ENCODE measurements at regions not wholly inside any gene's neighbourhood (a gene's known extent, or its start where the extent isn't known, plus 50 kb on each side); places are given as distances from the start of the nearest gene placed in this dataset.

DNA sequence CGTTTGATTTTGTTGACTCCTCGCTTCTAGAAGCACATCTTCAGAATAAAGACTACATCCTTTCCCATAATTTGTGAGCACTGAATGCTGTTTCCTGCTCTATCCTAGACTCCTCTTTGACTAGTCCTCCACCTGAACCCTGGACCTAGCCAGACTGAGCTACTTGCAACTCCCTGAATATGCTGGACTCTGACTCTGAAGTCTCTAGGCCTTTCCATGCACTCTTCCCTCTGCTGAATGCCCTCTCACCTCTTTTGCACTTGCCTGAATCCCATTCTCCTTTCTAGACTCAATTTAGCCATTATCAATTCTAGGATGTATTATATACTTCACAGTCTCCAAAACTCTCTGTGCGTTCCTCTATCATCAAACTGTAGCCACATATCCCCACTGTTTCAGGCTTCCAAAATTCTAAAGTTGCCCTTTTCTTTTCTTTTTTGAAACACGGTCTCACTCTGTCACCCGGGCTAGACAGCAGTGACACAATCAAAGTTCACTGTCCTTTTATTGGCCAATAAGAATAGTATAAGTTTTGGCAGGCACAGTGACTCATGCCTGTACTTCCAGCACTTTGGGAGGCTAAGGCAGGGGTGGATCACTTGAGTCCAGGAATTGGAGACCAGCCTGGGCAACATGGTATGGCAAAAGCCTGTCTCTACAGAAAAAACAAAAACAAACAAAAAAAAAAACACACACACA lies 127.0 kb downstream of the LTN1 start:
- WGBS, 3 donors = 85 to 95% (median 95%) methylated on average over 5 of the region's 5 CpGs
- Histone ChIP-seq H3K4me3 (no peak overlapping the region), H3K9me3 (no peaks in the 10 kb centered on the region), H3K36me3 (no peaks in the 10 kb centered on the region), H3K27me3 (no peaks in the 10 kb centered on the region), H3K27ac (no peak overlapping the region), H3K4me1 (ENCODE audit: insufficient read depth) (no peaks in the 10 kb centered on the region)
- TF ChIP-seq EP300 (IDR thresholded peaks at IDR 0.05) (no peak), POLR2A (IDR thresholded peaks at IDR 0.05) (no peak)
- TF ChIP-seq, protein P1, sequence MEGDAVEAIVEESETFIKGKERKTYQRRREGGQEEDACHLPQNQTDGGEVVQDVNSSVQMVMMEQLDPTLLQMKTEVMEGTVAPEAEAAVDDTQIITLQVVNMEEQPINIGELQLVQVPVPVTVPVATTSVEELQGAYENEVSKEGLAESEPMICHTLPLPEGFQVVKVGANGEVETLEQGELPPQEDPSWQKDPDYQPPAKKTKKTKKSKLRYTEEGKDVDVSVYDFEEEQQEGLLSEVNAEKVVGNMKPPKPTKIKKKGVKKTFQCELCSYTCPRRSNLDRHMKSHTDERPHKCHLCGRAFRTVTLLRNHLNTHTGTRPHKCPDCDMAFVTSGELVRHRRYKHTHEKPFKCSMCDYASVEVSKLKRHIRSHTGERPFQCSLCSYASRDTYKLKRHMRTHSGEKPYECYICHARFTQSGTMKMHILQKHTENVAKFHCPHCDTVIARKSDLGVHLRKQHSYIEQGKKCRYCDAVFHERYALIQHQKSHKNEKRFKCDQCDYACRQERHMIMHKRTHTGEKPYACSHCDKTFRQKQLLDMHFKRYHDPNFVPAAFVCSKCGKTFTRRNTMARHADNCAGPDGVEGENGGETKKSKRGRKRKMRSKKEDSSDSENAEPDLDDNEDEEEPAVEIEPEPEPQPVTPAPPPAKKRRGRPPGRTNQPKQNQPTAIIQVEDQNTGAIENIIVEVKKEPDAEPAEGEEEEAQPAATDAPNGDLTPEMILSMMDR (IDR thresholded peaks at IDR 0.05) = no peak
- DNase-seq = no peak
- intact Hi-C loops (cut with DNase I) = no loop called here

- WGBS, 3 donors = 65 to 82% (median 66%) methylated on average over 3 of the region's 3 CpGs
- DNase-seq = no peak
- H3K4me3 ChIP-seq = no peak overlapping the region
- TF ChIP-seq EP300 (IDR thresholded peaks at IDR 0.05) (no peak), POLR2A (IDR thresholded peaks at IDR 0.05) (no peak)
- TF ChIP-seq, protein P1 (IDR thresholded peaks at IDR 0.05) = no peak
- no peaks in the 10 kb centered on the region for H3K36me3 ChIP-seq
- H3K27me3 ChIP-seq = no peaks in the 10 kb centered on the region
- H3K27ac ChIP-seq = no peak overlapping the region
- no peaks in the 10 kb centered on the region for H3K9me3 ChIP-seq
- intact Hi-C loops (cut with DNase I) = no loop called here
- H3K4me1 ChIP-seq (ENCODE audit: insufficient read depth) = peaks cover 3% of the 10 kb centered on the region
Observed at GRCh38 chr21:28858424-28858823, 134.3 kb downstream of the LTN1 start.

DNA sequence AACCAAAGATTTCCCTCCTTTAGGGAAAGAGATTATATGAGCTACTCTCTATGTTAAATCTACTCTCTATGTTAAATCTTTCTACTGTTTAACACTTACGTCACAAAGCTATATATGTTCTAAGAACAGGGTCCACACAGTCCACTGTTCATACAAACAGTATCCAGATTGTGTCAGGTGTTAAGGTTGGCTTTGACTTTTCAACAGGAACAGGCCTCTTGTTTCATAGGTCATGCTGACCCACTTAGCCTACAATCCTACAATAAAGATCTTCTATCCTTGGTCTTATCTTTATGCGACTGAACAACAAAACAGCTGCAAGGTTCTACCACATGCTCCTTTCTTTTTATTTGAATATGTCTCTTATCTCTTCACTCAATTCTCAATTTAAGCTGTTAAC lies 134.9 kb downstream of the LTN1 start:
- H3K36me3 ChIP-seq = no peaks in the 10 kb centered on the region
- intact Hi-C loops (cut with DNase I) = no loop called here
- no peaks in the 10 kb centered on the region for H3K27me3 ChIP-seq
- no peak for DNase-seq
- H3K27ac ChIP-seq = no peak overlapping the region
- H3K4me1 ChIP-seq (ENCODE audit: insufficient read depth) = peaks cover 3% of the 10 kb centered on the region
- no peak overlapping the region for H3K4me3 ChIP-seq
- TF ChIP-seq POLR2A (IDR thresholded peaks at IDR 0.05) (no peak), EP300 (IDR thresholded peaks at IDR 0.05) (no peak)
- TF ChIP-seq, protein P1 (IDR thresholded peaks at IDR 0.05) = no peak
- WGBS, 3 donors = 44 to 58% (median 48%) methylated on average over 2 of the region's 2 CpGs
- no peaks in the 10 kb centered on the region for H3K9me3 ChIP-seq

DNA sequence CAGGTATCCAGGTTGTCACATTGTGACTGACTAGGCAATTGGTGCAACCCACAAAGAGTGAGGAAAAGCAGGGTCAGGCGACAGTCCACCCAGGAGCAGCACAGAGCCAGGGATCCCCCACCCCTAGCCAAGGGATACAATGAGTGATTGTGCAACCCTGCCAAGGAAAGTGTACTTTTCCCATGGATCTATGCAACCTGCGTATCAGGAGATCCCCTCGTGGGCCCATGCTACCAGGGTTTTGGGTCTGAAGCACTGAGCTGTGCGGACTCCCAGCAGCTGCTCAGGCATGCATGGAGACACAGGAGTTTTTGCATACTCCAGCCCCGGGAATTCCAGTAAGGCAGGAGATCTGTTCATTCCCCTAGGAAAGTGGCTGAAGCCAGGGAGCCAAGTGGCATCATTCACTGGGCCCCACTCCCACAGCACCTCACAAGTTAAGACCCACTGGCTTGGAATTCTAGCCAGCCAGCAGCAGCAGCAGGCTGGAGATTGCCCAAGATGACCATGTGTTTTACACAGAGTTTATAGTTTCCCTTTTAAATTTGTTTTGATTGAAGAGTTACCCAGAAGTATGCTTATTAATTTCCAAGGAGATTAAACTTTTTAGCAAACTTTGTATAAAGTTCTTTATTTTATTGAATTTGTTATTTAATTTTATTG lies 136.0 kb downstream of the LTN1 start:
- TF ChIP-seq EP300 (IDR thresholded peaks at IDR 0.05) (no peak), POLR2A (IDR thresholded peaks at IDR 0.05) (no peak)
- TF ChIP-seq, protein P1 (IDR thresholded peaks at IDR 0.05) = no peak
- no peak for DNase-seq
- Histone ChIP-seq H3K4me1 (ENCODE audit: insufficient read depth) (peaks cover 3% of the 10 kb centered on the region), H3K9me3 (no peaks in the 10 kb centered on the region), H3K27me3 (no peaks in the 10 kb centered on the region), H3K27ac (no peak overlapping the region), H3K36me3 (no peaks in the 10 kb centered on the region), H3K4me3 (no peak overlapping the region)
- 52 to 60% (median 58%) methylated on average over 5 of the region's 5 CpGs for WGBS, 3 donors
- intact Hi-C loops (cut with DNase I) = no loop called here
